ENCODE measurements at regions not wholly inside any gene's neighbourhood (a gene's known extent, or its start where the extent isn't known, plus 50 kb on each side); places are given as distances from the start of the nearest gene placed in this dataset.
"Not testable (repeated sequence)": the region's sequence is repeated elsewhere in the genome, so short reads cannot be mapped to it uniquely, and the experiment has no call there.

- no peak for DNase-seq (ENCODE audit: low spot score)
These were observed 363.2 kb upstream of the RND3 start for GRCh38 chr2:150850641-150851040.

- no peak for DNase-seq (ENCODE audit: low spot score)
These were observed 360.1 kb upstream of the RND3 start for GRCh38 chr2:150847578-150847977.

GRCh38 chr2:150846691-150847090 lies 359.2 kb upstream of the RND3 start:
- no peak for DNase-seq (ENCODE audit: low spot score)

GRCh38 chr2:150832686-150833085 lies 345.2 kb upstream of the RND3 start:
- DNase-seq (ENCODE audit: low spot score): no peak

GRCh38 chr2:150824118-150824517 lies 336.7 kb upstream of the RND3 start:
- no peak for DNase-seq (ENCODE audit: low spot score)

- DNase-seq (ENCODE audit: low spot score): no peak
These were observed 330.0 kb upstream of the RND3 start for GRCh38 chr2:150817422-150817821.

- DNase-seq (ENCODE audit: low spot score): no peak
These were observed 325.3 kb upstream of the RND3 start for GRCh38 chr2:150812664-150813367.

- DNase-seq (ENCODE audit: low spot score): no peak
These were observed 324.6 kb upstream of the RND3 start for GRCh38 chr2:150812066-150812465.

- DNase-seq (ENCODE audit: low spot score): no peak
These were observed 323.9 kb upstream of the RND3 start for GRCh38 chr2:150811259-150811855.

GRCh38 chr2:150809103-150809502 lies 321.6 kb upstream of the RND3 start:
- no peak for DNase-seq (ENCODE audit: low spot score)

GRCh38 chr2:150806336-150806735 lies 318.9 kb upstream of the RND3 start:
- DNase-seq (ENCODE audit: low spot score): no peak

GRCh38 chr2:150803689-150804398 lies 316.4 kb upstream of the RND3 start:
- DNase-seq (ENCODE audit: low spot score): no peak

GRCh38 chr2:150802635-150803034 lies 315.2 kb upstream of the RND3 start:
- DNase-seq (ENCODE audit: low spot score): no peak

- DNase-seq (ENCODE audit: low spot score): not testable (repeated sequence)
These were observed 308.8 kb upstream of the RND3 start for GRCh38 chr2:150796236-150796635.

- no peak for DNase-seq (ENCODE audit: low spot score)
These were observed 305.4 kb upstream of the RND3 start for GRCh38 chr2:150792780-150793300.

GRCh38 chr2:150791567-150791966 lies 304.1 kb upstream of the RND3 start:
- no peak for DNase-seq (ENCODE audit: low spot score)

GRCh38 chr2:150789376-150789905 lies 302.0 kb upstream of the RND3 start:
- no peak for DNase-seq (ENCODE audit: low spot score)

GRCh38 chr2:150788426-150789140 lies 301.1 kb upstream of the RND3 start:
- no peak for DNase-seq (ENCODE audit: low spot score)

GRCh38 chr2:150787353-150788093 lies 300.1 kb upstream of the RND3 start:
- DNase-seq (ENCODE audit: low spot score): no peak

- no peak for DNase-seq (ENCODE audit: low spot score)
These were observed 296.9 kb upstream of the RND3 start for GRCh38 chr2:150784389-150784788.

GRCh38 chr2:150783896-150784295 lies 296.4 kb upstream of the RND3 start:
- no peak for DNase-seq (ENCODE audit: low spot score)
